ENCODE measurements at regions not wholly inside any gene's neighbourhood (a gene's known extent, or its start where the extent isn't known, plus 50 kb on each side); places are given as distances from the start of the nearest gene placed in this dataset.

DNA sequence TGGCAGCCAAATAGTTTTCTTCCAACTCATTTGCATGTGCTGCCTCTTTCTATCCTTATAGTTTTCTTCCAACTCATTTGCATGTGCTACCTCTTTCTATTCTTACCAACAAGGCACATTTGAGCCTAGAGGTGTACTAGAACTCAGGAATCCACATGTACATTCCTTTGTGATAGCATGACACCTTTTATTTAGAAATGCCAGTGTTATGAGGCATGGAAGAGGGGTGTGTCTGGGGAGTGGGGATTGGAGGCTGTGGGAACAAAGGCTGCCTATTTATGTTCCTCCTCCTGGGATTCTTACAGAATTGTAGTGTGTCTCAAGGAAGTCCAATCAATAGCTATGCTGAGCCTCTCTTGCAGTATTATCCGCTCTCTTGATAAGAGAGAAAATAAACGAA lies 966.7 kb downstream of the PCDH17 start:
- Histone ChIP-seq H3K9me3 (no peaks in the 10 kb centered on the region), H3K27ac (no peak overlapping the region), H3K4me1 (no peaks in the 10 kb centered on the region), H3K36me3 (no peaks in the 10 kb centered on the region), H3K27me3 (no peaks in the 10 kb centered on the region), H3K4me3 (no peak overlapping the region)
- intact Hi-C loops (cut with DNase I) = no loop called here
- TF ChIP-seq POLR2AphosphoS5 (IDR thresholded peaks at IDR 0.05) (no peak), EP300 (IDR thresholded peaks at IDR 0.05) (no peak), POLR2A (IDR thresholded peaks at IDR 0.05) (no peak)
- TF ChIP-seq, protein P1, sequence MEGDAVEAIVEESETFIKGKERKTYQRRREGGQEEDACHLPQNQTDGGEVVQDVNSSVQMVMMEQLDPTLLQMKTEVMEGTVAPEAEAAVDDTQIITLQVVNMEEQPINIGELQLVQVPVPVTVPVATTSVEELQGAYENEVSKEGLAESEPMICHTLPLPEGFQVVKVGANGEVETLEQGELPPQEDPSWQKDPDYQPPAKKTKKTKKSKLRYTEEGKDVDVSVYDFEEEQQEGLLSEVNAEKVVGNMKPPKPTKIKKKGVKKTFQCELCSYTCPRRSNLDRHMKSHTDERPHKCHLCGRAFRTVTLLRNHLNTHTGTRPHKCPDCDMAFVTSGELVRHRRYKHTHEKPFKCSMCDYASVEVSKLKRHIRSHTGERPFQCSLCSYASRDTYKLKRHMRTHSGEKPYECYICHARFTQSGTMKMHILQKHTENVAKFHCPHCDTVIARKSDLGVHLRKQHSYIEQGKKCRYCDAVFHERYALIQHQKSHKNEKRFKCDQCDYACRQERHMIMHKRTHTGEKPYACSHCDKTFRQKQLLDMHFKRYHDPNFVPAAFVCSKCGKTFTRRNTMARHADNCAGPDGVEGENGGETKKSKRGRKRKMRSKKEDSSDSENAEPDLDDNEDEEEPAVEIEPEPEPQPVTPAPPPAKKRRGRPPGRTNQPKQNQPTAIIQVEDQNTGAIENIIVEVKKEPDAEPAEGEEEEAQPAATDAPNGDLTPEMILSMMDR (IDR thresholded peaks at IDR 0.05) = no peak
- no peak for DNase-seq
- 59 to 82% methylated on average over 2 of the region's 2 CpGs for WGBS, 2 donors

DNA sequence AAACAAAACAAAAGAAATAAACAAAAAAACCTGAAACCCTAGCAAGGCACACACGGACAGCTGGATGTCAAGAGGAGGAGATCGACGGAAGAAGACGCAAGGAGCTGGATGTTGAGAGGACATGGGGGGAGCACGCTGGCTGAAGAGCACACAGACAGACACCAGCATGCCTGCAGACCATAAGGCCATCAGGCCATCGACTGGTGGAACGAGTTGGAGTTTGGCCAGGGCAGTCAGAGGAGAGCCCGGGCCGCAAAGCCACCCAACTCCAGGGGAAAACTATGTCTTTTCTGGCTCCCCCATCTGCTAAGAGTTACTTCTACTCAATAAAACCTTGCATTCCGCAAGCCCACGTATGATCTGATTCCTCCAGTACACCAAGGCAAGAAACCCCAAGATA lies 979.6 kb downstream of the PCDH17 start:
- WGBS, 2 donors = 91 to 96% methylated on average over 11 of the region's 11 CpGs
- Histone ChIP-seq H3K27ac (no peak overlapping the region), H3K27me3 (no peaks in the 10 kb centered on the region), H3K4me3 (no peak overlapping the region), H3K4me1 (no peaks in the 10 kb centered on the region), H3K9me3 (no peaks in the 10 kb centered on the region), H3K36me3 (no peaks in the 10 kb centered on the region)
- no peak for TF ChIP-seq POLR2A (IDR thresholded peaks at IDR 0.05)
- TF ChIP-seq EP300 (IDR thresholded peaks at IDR 0.05) = no peak
- TF ChIP-seq, protein P1 (IDR thresholded peaks at IDR 0.05) = no peak
- no peak for TF ChIP-seq POLR2AphosphoS5 (IDR thresholded peaks at IDR 0.05)
- DNase-seq = no peak
- intact Hi-C loops (cut with DNase I) = no loop called here

DNA sequence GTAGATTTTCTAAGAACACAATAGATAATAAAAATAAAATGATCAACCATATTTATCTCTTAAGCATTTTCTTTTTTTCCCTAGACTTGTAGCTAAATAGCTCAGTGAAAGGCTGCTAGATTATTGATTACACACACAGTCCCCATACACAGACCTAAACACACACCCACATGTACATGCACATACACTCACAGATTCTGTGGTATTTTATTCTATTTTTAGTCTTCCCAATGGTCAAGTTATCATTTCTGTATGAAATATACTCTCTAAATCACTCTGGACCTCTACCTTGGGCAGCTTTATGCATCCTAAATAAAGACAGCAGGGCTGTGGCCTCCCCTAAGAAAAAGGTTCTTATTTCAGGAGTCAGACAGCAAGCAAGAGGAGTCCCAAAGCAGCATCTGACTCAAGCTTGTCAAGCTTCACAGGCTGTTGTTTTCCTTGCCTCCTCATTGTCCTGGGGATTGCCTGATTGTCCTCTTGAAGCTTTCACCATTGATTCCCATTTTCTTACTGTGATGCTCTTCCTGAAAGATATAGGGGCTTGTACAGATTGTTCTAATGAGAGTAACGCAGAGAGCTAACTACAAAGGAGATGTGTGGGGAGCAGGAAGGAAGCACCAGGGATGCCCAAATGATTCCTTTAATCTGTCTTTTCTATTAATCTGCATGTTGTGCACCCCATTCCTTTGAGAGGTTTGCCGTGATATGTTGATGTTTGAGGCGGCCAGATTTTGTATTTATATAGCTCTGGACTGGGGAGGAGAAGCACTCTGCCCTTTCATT lies 986.5 kb downstream of the PCDH17 start:
- 80 to 85% methylated on average over 3 of the region's 3 CpGs for whole genome bisulfite sequencing, 2 donors
- H3K9me3 ChIP-seq = no peaks in the 10 kb centered on the region
- no peaks in the 10 kb centered on the region for H3K27me3 ChIP-seq
- intact Hi-C loops (cut with DNase I) = no loop called here
- DNase-seq = no peak
- H3K4me1 ChIP-seq = no peaks in the 10 kb centered on the region
- no peak overlapping the region for H3K27ac ChIP-seq
- no peak overlapping the region for H3K4me3 ChIP-seq
- TF ChIP-seq EP300 (IDR thresholded peaks at IDR 0.05) = no peak
- no peak for TF ChIP-seq POLR2A (IDR thresholded peaks at IDR 0.05)
- TF ChIP-seq POLR2AphosphoS5 (IDR thresholded peaks at IDR 0.05) = no peak
- TF ChIP-seq, protein P1 (IDR thresholded peaks at IDR 0.05) = no peak
- no peaks in the 10 kb centered on the region for H3K36me3 ChIP-seq

DNA sequence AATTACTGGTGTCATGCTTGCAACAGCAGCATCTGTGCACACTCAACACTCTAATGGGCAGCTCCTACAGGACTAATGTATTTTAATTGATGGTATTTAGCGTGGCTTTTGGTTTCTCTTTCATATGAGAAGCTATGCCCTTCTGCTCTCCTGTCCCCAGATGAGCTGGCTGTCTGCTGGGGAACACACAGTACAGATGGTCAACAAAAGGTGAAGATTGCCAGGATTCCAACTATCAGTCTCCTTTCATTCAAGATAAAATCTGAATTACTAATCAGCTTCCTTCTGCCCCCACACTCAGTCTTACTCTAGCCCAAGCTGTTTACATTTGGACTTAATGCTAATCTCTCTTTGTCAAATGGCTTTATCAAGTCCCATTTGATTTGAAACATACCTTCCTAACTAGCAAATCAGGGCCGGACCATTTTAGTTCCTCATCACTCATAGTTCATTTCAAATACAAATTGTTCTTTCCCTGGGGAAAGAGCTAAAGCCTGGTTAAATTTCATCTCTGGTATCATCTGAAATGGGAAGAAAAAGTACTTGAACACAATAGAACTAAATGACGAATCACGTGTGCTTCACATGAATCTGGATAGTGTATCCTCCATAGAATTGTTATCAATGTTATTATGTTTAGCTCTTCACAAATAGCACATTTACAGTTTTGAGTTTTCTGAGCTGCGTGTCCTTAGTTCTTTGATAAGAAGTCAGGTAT lies 988.0 kb downstream of the PCDH17 start:
- Histone ChIP-seq H3K4me3 (no peak overlapping the region), H3K4me1 (no peaks in the 10 kb centered on the region), H3K27ac (no peak overlapping the region), H3K36me3 (no peaks in the 10 kb centered on the region), H3K9me3 (no peaks in the 10 kb centered on the region), H3K27me3 (no peaks in the 10 kb centered on the region)
- TF ChIP-seq POLR2A (IDR thresholded peaks at IDR 0.05) = no peak
- TF ChIP-seq EP300 (IDR thresholded peaks at IDR 0.05) = no peak
- TF ChIP-seq, protein P1 (IDR thresholded peaks at IDR 0.05) = no peak
- TF ChIP-seq POLR2AphosphoS5 (IDR thresholded peaks at IDR 0.05) = no peak
- DNase-seq = no peak
- WGBS, 2 donors = 65 to 76% methylated on average over 5 of the region's 5 CpGs
- intact Hi-C loops (cut with DNase I) = no loop called here

All from sigmoid colon (tissue), 6 donors.